IPS-15b (cell line): ENCODE measurements at regions not wholly inside any gene's neighbourhood (a gene's known extent, or its start where the extent isn't known, plus 50 kb on each side); places are given as distances from the start of the nearest gene placed in this dataset.

Experiments used
- H3K27me3 ChIP-seq: one replicate; pipeline ENCODE4 v1.6.1; 2013; ENCODE audit warnings: low read length; ENCODE audit not compliant: control insufficient read depth, insufficient read depth
- H3K36me3 ChIP-seq: one replicate; pipeline ENCODE4 v1.6.1; 2013; ENCODE audit warnings: low read length; ENCODE audit not compliant: control insufficient read depth, insufficient read depth
- H3K4me1 ChIP-seq: one replicate; pipeline ENCODE4 v1.6.1; 2013; ENCODE audit warnings: mild to moderate bottlenecking, low read length; ENCODE audit not compliant: control insufficient read depth, insufficient read depth
- H3K4me3 ChIP-seq: one replicate; pipeline ENCODE4 v1.5.1; 2013; ENCODE audit warnings: low read depth, low read length
- H3K9ac ChIP-seq: one replicate; pipeline ENCODE4 v1.6.1; 2013; ENCODE audit warnings: low read depth, mild to moderate bottlenecking, low read length
- H3K9me3 ChIP-seq: one replicate; pipeline ENCODE4 v1.6.1; 2013; ENCODE audit warnings: mild to moderate bottlenecking, low read length; ENCODE audit not compliant: control insufficient read depth, insufficient read depth

DNA sequence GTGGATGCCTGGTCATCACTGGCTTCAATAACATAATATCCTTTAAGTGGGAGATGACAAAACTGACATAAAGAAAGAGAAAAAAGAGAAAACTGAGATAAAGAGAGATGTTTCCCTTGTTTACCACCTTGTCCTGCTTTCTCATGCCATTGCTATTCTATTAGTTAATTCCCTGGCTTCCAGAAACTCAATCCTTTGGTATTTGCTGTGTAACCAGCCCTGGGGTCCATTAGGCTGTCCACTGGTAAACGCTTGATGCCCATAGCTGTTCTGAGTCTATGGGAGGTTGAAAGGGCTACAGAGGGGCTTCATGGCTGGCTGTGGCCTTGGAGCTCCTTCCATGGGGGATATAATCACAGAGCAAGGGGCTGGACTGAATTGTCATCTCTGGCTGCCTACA, 243.4 kb upstream of the PLET1 start:
- Histone ChIP-seq H3K36me3 (no peaks in the 10 kb centered on the region), H3K4me1 (no peaks in the 10 kb centered on the region), H3K9me3 (no peaks in the 10 kb centered on the region), H3K4me3 (no peak overlapping the region), H3K9ac (no peak overlapping the region), H3K27me3 (peaks cover 2% of the 10 kb centered on the region)

DNA sequence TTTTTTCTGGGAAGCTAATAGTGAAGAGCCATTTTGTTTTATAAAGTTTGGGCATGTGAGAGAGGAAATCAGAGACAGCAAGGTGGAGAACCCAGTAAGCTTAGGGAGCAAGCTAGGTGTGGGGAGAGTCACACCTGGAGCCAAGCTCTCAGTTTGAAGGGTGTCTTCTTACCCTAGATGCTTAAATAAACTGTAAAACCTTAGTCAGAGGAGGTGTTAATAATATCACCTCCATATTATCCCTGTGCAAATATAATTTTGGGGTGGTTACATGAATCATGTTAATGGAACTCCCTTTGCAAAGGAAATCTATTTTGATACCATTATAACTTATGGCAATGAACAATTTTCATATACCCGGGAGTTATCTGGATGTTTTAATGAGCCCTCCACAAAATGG, 246.2 kb upstream of the PLET1 start:
- H3K4me3 ChIP-seq = no peak overlapping the region
- no peak overlapping the region for H3K9ac ChIP-seq
- no peaks in the 10 kb centered on the region for H3K36me3 ChIP-seq
- no peaks in the 10 kb centered on the region for H3K4me1 ChIP-seq
- no peaks in the 10 kb centered on the region for H3K27me3 ChIP-seq
- no peaks in the 10 kb centered on the region for H3K9me3 ChIP-seq

DNA sequence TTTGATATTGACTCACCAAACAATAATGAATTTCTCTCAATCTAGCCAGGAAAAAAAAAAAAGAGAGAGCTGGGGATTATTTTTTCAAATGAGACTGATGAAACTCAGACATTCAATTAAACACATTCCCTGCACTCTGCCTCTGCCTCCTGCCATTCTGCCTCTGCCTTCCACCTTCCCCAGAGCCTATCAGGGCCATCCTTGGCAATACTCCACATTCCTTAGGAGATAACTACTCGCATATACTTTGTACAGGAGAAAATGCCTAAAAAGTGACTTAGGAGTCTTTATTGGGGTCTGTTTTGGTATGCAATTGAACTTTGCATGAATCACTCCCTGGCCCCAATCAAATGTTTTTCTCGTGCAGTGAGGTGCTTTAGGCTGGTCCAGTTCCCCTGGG, 246.6 kb upstream of the PLET1 start:
- no peaks in the 10 kb centered on the region for H3K4me1 ChIP-seq
- H3K9me3 ChIP-seq = no peaks in the 10 kb centered on the region
- no peaks in the 10 kb centered on the region for H3K27me3 ChIP-seq
- H3K9ac ChIP-seq = no peak overlapping the region
- no peaks in the 10 kb centered on the region for H3K36me3 ChIP-seq
- H3K4me3 ChIP-seq = no peak overlapping the region

DNA sequence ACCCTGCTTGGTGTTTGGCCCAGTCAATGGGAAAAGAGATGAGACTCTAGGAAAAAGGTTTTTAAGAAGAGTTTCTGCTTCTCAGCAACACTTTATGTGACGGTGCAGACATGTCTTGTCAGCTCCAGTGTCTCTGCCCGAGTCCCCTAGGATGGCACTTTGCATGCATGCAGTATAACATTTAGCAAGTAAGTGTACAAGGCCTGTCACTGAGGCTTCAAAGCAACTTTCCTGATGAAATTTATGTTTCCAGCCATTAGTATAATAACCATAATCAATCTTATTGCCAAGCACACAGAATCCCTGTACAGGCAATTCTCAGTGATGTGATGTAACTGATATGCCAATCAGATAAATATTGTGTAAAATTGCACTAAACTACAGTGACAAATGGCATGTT, 248.1 kb upstream of the PLET1 start:
- Histone ChIP-seq H3K27me3 (no peaks in the 10 kb centered on the region), H3K36me3 (no peaks in the 10 kb centered on the region), H3K9ac (no peak overlapping the region), H3K4me3 (no peak overlapping the region), H3K9me3 (no peaks in the 10 kb centered on the region), H3K4me1 (no peaks in the 10 kb centered on the region)

DNA sequence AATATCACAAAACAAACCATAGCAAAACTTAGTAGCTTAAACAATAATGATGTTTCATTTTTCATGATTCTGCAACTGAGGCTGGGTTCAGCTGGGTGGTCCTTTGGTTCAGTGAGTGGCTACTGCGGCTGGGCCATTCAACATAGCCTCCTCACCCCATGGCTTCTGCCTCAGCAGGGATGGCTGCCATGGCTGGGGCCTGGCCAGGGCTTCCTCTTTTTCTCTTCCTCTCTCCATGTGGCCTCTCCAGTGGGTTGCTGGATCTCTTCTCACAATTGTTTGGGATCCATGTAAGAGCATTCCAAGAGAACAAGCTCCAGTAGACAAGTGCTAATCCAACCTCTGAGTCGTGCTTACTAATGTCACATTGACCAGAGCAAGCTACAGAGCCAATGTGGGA, 248.6 kb upstream of the PLET1 start:
- H3K9ac ChIP-seq = no peak overlapping the region
- H3K4me1 ChIP-seq = no peaks in the 10 kb centered on the region
- H3K36me3 ChIP-seq = no peaks in the 10 kb centered on the region
- no peaks in the 10 kb centered on the region for H3K27me3 ChIP-seq
- H3K9me3 ChIP-seq = no peaks in the 10 kb centered on the region
- no peak overlapping the region for H3K4me3 ChIP-seq

DNA sequence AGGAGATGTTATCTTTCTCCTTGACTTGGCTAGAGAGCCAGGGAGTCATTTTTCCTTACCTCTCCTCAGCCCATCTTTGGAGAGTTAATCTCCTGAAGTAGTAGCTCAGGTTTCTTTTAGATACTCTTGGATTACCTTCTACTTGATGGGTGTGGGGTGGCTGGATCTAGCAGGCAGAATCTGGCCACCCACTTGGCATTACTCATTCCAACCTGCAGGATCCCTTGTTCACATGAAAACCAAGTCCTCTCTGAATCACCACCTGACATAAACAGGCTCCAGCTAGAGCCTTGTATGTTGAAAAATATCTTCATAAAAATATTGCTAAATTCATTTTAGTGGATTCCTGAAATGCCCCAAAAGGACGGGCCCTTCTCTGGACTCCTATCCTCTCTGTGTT, 250.6 kb upstream of the PLET1 start:
- no peak overlapping the region for H3K9ac ChIP-seq
- H3K4me1 ChIP-seq = no peaks in the 10 kb centered on the region
- no peaks in the 10 kb centered on the region for H3K27me3 ChIP-seq
- H3K4me3 ChIP-seq = no peak overlapping the region
- H3K36me3 ChIP-seq = no peaks in the 10 kb centered on the region
- no peaks in the 10 kb centered on the region for H3K9me3 ChIP-seq

DNA sequence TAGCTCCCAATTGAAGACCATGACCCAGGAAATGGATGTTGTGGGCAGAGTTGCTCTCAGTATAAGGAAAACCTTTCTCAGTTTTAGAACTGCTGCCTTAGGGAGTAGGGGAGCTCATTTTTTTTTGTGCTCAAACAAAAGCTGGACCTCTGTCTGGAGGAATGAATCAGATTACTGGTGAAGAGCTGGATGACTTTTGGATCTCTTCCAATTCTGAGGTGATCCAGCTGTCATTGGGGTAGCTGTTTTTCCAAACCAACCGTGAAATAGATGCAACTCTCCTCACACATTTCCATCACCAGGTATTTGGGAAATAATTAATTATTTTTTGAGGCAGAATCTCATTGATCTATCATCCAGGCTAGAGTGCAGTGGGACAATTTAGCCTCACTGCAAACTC, 251.3 kb upstream of the PLET1 start:
- no peak overlapping the region for H3K9ac ChIP-seq
- no peaks in the 10 kb centered on the region for H3K9me3 ChIP-seq

DNA sequence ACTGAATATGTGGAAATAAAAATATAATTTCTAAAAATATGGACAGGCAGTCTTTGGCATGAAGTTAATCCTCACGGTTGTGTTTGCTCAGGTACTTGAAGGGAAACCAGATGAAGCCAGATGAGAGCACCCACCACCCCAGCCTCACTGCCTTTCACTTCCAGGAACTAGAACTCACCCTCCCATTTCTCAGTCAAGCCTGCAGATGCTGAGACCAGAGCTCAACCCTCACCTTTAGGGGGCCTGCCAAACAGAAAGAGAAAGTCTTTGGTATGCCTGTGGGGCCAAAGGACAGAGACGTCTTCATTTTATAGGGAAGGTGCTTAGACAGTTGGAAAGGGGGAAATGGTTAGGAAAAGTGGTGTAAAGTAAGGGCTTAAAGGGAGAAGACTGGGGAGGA, 252.8 kb upstream of the PLET1 start:
- Histone ChIP-seq H3K4me3 (no peak overlapping the region), H3K9me3 (no peaks in the 10 kb centered on the region), H3K4me1 (no peaks in the 10 kb centered on the region), H3K27me3 (no peaks in the 10 kb centered on the region), H3K9ac (no peak overlapping the region), H3K36me3 (no peaks in the 10 kb centered on the region)

More for the DNA sequence above, 251.3 kb upstream of the PLET1 start:
- Histone ChIP-seq H3K36me3 (no peaks in the 10 kb centered on the region), H3K4me3 (no peak overlapping the region), H3K27me3 (no peaks in the 10 kb centered on the region), H3K4me1 (no peaks in the 10 kb centered on the region)

DNA sequence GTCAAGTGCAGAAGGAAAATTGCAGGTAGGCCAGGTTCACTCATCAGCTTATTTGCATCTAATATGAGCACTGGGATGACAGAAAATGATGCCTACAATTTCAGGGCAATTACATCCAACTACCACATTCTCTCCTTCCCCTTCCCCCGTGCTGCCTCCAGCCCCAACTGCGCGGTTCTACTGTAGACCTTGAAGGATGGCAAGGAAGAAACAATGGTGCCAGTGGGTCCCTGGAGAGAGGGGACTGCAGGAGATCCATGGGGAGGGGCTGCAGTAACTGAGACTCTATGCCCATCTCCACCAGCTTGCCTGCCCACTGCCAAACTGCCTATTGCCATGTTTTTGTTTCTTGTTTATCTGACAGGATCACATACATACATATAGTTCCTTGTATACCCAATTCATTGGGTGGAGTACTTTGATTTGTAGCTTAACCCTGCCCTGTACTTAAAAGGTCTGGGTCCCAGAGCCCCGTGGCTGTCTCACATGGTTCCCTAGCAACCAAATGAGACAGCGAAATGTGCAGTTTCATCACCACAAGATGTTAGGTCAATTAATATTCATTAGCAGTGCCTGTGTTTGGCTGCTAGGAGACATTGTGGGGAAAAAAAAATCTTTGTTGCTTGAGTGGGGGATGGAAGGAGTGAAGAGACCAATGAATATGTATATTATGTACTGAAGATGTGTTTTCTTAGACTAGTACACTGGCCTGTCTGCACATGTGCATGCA, 253.5 kb upstream of the PLET1 start:
- Histone ChIP-seq H3K27me3 (no peaks in the 10 kb centered on the region), H3K4me3 (no peak overlapping the region), H3K9me3 (no peaks in the 10 kb centered on the region), H3K36me3 (no peaks in the 10 kb centered on the region), H3K4me1 (no peaks in the 10 kb centered on the region), H3K9ac (no peak overlapping the region)

DNA sequence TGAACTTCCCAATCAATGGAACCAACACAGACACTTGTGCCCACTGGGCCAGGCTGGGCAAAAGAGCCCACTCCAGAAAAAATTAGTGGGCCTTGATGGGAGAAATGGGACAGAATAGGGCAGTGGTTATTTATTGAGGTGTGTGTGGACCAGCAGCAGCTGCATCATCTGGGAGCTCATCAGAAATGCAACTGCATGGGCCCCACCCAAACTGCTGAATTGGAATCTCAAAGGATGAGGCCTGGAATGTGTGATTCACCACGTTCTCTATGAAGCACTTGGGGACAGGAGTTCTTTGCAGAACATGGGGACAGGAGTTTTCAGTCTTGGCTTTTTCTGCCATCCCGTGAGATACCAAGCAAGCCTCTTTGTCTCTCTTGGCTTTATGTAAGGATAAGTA, 255.6 kb upstream of the PLET1 start:
- H3K9ac ChIP-seq = no peak overlapping the region
- H3K4me3 ChIP-seq = no peak overlapping the region
- no peaks in the 10 kb centered on the region for H3K9me3 ChIP-seq
- no peaks in the 10 kb centered on the region for H3K4me1 ChIP-seq
- no peaks in the 10 kb centered on the region for H3K36me3 ChIP-seq
- no peaks in the 10 kb centered on the region for H3K27me3 ChIP-seq

DNA sequence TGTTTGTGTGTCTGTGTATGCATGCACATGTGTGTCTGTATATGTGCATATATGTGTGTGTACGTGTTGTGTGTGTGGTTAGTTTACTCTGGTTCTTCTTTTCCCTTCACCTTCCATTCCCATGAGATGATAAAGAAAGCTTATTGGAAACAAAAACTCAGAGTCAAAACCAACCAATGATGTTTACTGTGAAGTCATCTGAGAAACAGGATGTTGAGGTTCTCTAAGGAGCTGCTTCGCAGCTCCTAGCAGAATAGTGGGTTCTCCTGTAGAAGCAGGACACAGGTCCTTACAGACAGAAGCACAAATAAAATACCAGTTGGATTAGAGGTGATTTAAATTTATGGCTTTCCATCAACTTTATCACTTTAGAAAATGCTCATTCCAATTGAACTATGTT, 256.1 kb upstream of the PLET1 start:
- Histone ChIP-seq H3K36me3 (no peaks in the 10 kb centered on the region), H3K4me3 (no peak overlapping the region), H3K4me1 (no peaks in the 10 kb centered on the region), H3K9ac (no peak overlapping the region), H3K9me3 (no peaks in the 10 kb centered on the region), H3K27me3 (no peaks in the 10 kb centered on the region)

DNA sequence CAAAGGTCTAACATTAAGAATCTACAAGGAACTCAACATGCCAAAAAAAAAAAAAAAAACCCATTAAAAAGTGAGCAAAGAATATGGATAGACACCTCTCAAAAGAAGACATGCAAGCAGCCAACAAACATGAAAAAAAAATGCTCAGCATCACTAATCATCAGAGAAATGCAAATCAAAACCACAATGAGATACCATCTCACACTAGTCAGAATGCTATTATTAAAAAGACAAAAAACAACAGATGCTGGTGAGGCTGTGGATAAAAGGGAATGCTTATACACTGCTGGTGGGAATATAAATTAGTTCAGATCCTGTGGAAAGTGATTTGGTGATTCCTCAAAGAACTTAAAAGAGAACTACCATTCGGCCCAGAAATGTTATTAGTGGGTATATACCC, 257.7 kb upstream of the PLET1 start:
- no peak overlapping the region for H3K9ac ChIP-seq
- H3K36me3 ChIP-seq = no peaks in the 10 kb centered on the region
- H3K9me3 ChIP-seq = no peaks in the 10 kb centered on the region
- H3K4me3 ChIP-seq = no peak overlapping the region
- no peaks in the 10 kb centered on the region for H3K4me1 ChIP-seq
- H3K27me3 ChIP-seq = no peaks in the 10 kb centered on the region
